Fibroblast of peridontal ligament (primary cell): ENCODE measurements at regions not wholly inside any gene's neighbourhood (a gene's known extent, or its start where the extent isn't known, plus 50 kb on each side); places are given as distances from the start of the nearest gene placed in this dataset.
"Not testable (repeated sequence)": the region's sequence is repeated elsewhere in the genome, so short reads cannot be mapped to it uniquely, and the experiment has no call there.

Experiments
- DNase-seq: peaks from one replicate; pipeline ENCODE4 v3.0.0-alpha.2; 2010; ENCODE audit errors: extremely low read depth

DNA sequence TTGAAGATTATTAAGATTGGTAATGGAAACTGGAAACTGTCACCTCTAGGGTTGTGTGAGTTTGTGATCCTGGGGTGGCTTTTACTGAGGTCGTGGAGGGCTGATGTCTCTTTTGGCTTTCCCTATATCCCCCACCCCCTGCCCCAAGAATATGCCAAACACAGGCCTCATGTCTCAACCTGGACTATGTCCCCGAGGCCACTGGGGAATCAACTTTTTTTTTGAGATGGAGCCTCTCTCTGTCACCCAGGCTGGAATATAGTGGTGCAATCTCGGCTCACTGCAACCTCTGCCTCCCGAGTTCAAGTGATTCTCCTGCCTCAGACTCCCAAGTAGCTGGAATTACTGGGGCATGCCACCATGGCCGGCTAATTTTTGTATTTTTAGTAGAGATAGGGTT, 83.3 kb upstream of the RALGAPA2 start:
- DNase-seq, result no peak

DNA sequence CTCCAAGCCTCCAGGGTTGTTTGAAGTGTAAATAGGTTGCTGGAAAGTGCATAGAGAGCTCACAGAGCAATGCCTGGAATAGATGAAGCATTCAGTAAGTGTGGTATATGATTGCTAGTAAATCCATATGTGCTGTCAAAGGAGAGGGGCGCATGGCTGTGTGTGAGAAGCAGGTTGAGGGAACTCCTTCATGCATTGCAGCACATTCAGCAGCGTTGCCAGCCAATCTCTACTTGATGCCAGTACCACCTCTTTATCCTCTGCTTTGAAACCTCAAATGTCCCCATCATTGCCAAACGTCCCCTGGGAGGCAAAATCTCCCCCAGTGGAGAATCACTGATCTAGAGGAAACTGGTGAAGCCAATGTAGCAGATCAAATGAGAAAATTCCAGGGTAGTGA, 82.7 kb upstream of the RALGAPA2 start:
- no peak for DNase-seq

DNA sequence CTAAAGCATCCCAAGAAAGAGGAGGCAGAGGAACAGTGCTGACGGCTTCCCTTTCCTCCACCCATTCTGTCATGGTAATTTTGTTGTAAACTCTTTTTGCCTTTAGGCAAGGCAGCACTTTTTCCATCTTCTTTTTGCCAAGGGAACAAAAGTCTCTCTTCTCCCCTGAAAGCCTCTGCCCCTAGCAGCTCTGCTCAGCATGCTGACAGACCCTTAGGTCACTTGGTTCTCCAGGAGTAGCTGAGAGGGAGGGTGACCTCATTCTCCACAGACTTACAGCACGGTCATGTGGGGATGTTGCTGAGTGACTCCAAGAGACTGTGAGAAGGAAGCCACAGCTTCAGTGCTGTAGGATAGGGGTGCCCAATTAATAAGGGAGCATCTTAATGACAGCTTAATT, 81.1 kb upstream of the RALGAPA2 start:
- DNase-seq, result no peak

DNA sequence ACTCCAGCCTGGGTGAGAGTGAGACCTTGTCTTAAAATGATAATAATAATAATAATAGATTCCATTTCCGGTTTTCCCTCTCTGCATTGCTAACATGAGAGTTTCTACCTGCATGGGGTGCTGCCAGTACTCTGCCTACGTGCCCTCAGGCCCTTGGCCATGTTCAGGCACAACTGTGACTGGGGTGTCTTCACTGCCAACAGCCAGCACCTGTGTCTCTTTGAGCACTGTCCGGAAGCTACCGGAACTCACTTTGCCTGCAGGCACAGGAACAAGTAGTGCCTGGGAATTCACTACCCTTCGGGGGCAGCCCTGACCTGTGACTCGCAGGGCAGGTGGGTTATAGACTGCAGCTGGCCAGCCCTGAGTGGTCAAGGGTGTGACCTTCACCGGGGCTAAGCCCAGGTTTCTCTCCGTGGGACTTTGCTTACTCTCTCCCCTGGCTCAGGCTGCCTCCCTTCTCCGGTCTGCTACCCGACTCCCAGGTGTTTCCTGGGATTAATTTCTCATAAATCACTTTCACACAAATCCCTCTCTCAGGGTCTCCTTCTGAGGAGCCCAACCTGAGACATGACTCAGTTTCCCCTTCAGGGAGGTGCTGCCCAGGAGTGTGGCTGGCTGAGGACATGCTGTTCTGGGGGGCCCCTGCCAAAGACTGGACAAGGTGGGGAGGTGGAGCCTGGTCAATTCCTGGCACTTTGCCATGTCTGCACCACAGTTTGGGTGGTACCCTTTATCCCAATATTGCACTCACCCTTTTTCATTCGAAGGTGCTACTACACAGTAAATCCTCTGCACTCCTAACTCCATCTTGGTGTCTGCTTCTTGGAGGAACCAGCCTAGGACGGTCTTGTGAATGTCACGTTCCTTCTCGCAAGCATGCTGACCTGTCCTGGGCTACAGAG, 79.5 kb upstream of the RALGAPA2 start:
- no peak for DNase-seq

DNA sequence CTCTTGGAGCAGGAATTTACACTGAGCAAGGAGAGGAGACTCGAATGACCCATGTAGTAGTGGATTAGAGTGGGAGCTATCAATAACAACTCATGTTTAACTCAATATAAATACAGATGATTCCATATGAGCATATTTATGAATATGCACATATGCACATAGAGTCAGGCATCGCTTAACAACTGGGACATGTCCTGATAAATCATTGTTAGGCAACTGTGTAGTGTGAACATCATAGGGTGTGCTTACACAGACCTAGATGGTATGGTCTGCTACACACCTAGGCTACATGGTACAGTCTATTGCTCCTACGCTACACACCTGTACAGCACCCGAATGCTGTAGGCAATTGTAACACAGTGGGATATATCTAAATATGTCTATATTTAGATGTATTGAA, 75.9 kb upstream of the RALGAPA2 start:
- no peak for DNase-seq

DNA sequence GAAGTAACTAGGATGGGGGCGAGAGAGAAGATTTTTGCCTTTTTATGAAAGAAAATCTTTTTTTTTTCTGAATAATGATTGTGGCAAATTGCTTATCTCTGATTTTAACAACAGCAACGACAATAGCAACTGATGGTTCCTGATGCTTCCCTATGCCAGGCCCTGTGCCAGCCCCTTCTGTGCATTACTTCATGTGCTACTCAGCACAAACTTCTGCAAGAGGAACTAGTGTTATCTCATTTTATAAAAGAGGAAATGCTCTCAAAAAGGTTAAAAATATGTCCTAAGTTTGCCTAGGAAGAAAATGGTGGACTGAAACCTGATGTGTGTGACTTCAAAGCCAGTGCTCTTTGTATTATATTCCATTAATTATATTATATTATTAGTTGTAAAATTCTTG, 74.0 kb upstream of the RALGAPA2 start:
- DNase-seq, result no peak

DNA sequence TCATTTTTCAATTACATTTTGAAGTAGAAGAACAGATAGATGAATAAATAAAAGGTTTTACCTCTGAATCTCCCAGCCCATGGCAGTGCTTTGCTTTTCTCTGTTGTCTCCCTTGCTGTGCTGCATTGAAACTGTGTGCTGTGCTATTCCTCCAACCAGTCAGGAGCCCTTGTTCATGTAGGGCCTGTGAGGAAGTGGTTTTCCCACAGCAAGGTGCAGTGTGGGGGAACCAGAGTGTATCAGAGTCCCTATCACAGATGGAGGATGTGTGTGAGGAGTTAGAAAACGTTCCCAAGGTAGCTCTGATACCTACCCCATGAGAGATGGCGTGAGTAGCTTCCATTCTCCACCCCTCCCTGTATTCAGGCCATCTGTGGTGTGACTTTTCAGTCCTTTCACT, 72.8 kb upstream of the RALGAPA2 start:
- no peak for DNase-seq

DNA sequence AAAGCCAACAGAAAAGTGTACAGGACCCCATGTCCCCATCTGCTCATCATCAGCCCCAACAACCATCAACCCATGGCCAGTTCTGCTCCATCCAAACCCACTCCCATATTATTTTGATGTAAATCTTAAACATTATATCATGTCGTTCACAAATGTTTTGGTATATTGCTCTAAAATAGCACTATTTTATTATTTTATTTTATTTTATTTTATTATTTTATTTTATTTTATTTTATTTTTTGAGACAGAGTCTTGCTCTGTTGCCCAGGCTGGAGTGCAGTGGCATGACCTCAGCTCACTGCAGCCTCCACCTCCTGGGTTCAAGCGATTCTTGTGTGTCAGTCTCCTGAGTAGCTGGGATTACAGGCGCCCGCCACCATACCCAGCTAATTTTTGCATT, 72.0 kb upstream of the RALGAPA2 start:
- not testable (repeated sequence) for DNase-seq

DNA sequence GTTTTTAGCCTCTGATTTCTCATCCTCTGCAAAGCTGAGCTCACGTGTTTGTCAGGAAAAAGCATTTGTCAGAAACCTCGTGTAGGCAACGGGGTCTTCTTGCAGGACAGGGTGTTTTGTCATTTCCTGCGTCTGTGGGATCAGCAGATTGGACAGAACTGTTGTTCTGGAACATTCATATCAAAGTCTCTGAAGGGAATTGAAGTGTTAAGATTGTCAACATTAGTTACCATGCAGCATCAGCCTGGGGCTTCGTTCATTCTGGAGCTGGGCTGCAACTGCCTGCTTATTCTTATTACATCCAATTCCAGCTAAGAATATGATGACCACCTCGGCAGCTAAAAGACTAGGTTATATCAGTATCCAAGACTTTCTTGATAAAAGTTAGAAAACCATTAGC, 71.0 kb upstream of the RALGAPA2 start:
- no peak for DNase-seq

DNA sequence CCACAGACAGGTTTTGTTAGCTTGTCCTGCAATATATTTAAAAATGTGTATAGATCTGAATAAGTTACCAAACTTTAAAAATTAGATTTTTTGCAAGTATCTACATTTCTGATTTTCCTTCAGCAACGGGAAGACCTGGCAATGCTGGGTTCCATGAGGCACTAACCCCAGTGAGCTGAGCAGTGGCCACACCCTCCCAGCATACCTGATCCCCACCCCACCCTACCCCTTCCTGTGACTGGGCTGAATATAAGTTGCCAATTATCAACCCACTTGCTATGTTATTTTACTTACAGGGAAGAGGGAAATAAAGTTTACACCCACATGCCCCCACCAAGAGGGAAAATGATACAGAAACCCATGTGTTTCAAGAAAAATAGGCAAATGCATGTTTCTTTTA, 70.3 kb upstream of the RALGAPA2 start:
- DNase-seq, result no peak

DNA sequence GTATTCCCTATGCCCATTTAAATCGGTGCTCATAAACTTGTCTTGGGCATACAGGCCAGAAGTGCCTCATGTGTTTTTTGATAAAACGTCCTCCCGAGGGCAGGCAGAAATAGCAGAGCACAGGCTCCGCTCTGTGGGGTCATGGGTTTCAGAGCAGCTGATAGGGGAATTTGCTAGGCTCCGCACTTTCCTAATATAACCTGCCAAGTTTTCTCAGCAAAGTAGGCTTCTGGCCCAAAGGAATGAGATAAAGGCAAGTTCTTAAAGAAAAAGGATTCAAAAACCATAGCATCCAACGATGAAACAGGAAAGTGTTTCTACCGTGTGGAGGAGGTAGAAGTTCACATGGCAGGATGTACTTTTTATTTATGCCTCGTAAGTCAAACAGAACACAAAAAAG, 69.8 kb upstream of the RALGAPA2 start:
- DNase-seq, result no peak

DNA sequence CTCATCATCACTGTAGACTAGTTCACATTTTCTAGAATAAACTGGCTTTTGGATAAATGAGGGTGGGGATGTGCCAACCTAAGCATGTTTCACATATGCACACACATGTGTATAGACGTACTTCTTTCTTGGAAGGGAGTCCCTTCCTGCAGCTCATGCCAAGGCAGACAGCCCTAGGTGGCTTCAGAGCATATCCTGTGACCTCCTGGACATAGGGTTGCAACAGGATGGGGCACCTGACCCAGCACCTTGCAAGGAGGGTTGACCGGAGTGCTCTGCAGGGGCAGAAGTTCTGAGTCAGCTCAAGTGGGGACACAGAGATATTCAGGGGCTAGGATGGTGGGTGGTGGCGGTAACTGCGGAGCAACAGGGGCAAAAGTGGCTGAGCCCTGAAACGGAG, 68.6 kb upstream of the RALGAPA2 start:
- no peak for DNase-seq

DNA sequence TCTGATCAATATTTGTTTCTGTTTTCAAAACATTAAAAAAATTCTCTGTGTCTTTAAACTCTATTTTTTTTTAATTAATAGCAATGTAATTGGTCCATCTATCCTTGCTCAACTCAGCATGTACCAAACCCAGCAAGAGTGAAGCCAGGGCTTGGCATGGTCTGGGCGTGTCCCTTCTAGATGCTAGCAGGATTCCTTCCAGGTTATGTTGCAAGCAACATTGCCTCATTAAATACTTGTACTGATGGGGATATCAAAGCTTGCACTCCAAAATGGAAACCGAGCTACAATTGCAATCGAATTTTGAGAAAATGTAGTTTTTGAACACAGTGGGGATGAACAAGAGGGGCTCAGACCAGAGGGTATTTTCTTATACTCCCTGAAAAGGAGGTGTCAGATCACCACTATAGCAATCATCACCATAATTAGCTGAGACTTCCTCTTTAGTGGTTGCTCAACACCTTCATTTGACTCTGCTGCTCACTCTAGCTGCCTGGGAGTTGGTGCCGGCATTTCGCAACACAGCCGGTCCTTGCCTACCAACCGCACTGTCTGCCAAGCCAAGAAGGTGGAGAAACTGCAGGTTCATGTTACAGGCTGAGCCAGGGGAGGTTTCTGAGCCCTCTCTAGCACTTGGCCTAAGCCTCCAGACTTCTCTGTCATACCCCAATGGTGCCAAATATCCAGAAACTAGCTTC, 67.8 kb upstream of the RALGAPA2 start:
- DNase-seq, result no peak

DNA sequence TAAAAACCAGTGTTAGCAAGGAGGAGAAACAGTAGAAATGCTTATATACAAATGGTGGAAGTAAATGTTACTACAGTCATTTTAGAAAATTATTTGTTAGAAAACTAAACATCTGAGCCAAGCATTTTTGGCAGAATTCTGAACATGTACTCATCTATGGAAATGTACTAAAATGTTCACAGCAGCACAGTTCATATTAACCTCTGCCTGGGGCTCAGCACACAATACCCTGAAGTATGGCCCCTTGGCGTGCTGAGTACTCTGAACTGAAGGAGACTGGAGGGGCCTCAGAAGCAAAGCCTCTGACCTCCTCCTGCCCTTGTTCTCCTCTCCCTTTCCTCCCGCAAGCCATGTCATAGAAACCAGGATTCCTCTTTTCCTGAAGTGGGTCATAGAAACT, 66.2 kb upstream of the RALGAPA2 start:
- DNase-seq, result no peak

DNA sequence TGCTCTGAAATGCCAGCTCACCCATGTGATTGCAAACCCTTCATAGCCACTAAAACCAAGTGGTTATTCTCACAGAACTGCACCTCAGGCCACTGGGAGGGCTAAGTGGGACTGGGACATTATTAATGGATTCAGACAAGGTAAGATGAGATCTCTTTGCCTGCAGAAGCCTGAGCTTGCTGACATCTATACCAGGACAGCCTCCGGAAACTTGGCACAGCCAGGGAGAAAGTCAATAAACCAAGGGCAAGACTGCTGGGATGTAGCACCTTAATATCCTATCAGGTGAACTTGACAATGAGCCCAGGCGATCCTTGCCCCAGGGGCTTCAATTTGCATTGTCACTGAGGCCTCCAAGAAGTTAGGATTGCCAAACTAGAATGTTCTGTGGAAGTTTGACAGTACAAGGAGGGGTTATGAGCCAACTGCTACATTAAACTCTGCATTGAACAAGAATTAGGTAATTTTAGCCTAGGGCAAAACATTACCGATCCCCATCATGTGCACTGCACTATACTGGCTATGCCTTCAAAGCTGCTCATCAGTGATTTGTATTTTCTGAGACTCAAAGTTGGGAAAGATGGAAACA, 60.1 kb upstream of the RALGAPA2 start:
- no peak for DNase-seq

DNA sequence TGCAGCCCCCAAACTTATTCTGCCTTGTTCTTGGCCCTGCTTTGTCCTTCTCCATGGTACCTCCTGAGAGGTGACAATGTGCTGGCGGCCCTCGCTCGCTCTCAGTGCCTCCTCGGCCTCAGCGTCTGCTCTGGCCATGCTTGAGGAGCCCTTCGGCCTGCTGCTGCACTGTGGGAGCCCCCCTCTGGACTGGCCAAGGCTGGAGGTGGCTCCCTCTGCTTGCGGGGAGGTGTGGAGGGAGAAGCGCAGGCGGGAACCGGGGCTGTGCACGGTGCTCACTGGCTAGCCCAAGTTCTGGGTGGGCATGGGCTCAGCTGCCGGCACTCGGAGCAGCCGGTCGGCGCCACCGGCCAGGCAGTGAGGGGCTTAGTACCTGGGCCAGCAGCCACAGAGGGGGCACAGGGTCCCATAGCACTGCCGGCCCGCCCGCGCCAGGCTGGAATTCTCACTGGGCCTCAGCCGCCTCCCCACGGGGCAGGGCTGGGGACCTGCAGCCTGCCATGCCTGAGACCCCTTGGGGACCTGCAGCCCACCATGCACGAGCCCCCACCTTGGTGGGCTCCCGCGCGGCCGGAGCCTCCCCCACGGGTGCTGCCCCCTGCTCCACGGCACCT, 55.9 kb upstream of the RALGAPA2 start:
- DNase-seq, result no peak

DNA sequence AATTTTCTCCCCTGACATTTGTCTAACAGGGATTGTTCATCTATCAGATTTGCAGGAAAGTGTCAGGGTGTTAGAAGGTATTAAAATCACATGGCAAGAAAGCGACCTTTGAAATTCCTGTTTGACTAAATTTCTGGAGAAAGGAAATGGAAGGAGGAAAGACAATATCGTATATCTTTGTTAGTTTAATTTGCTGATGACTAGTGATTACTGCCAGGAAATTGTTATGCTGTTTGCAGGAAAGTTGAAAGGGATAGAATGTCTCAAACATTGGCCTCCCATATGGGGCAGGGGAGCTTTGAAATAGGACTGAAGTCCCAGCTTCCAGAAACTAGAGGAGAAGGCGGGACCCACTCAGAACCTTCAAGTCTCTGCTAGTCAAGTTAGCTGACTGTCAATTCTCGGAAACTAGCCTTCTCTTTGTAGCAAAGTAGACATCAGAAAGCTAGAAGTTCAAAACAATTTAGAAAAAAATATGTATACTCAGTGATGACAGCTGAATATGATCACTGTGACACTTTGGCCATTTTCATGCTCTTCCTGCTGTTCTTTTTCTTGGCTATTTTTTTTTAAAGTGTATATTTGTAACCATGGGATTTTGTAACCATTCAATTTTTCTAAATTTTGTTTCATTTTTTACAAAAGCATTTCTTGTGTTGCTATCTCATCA, 53.4 kb upstream of the RALGAPA2 start:
- no peak for DNase-seq

DNA sequence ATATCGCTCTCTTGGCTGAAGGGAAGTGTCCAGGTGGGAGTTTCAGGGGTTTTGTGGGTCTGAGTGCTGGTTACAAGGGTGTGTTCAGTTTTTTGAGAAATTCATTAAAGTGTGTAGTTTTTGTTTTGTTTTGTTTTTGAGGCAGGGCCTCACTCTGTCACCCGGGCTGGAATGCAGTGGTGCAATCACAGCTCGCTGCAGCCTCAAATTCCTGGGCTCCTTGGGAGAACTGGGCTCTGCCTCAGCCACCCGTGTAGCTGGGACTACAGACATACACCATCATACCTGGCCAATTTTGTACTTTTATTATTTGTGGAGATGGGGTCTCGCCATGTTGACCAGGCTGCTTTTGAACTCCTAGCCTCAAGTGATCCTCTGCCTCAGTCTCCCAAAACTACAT, 51.2 kb upstream of the RALGAPA2 start:
- DNase-seq, result no peak
